GM18909 (cell line): ENCODE measurements at regions not wholly inside any gene's neighbourhood (a gene's known extent, or its start where the extent isn't known, plus 50 kb on each side); places are given as distances from the start of the nearest gene placed in this dataset.
"Not testable (repeated sequence)": the region's sequence is repeated elsewhere in the genome, so short reads cannot be mapped to it uniquely, and the experiment has no call there.

Source experiments
- ATAC-seq: cut with Tn5 transposase; IDR thresholded peaks from one replicate; pipeline ENCODE4 v1.9.1; 2021; ENCODE audit warnings: mild to moderate bottlenecking; ENCODE audit not compliant: unreplicated experiment, poor library complexity

DNA sequence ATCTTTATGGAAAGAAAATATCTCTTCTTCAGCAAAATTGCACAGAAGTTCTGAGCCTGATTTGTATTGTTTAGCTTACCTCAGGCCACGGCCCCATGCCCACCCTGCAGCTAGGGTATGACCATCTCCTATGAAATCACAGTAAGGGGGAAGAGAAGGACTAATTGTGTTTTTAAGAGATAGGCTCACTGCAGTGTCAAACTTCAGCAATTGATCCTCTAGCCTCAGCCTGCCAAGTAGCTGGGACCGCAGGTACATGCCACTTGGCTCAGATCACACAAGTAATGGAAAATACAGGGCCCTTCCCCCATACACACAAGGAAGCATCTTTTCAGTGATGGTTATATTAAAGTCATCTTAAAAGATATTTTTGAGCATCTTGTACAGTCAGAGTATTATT, 60.0 kb downstream of the DMAC1 start:
- ATAC-seq: no peak

DNA sequence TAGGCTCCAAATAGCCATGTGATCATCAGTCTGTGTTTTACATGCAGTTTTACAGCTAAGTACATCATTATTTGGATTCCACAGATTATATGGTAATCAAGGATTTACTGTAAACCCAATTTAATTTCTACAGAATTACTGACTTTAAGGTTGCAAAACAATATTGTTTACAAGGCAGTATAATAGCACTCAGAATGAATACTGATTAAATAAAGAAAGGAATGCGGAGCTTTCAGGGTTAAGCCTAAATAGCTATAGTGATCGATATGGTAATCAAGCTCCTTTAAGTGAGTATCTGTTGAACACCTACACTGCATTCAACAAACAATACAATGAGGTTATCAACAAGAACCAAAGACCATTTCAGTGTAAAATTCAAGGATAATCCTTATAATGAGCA, 64.3 kb downstream of the DMAC1 start:
- no peak for ATAC-seq

- ATAC-seq: no peak
Measured at GRCh38 chr9:7730164-7730445, 69.5 kb downstream of the DMAC1 start.

DNA sequence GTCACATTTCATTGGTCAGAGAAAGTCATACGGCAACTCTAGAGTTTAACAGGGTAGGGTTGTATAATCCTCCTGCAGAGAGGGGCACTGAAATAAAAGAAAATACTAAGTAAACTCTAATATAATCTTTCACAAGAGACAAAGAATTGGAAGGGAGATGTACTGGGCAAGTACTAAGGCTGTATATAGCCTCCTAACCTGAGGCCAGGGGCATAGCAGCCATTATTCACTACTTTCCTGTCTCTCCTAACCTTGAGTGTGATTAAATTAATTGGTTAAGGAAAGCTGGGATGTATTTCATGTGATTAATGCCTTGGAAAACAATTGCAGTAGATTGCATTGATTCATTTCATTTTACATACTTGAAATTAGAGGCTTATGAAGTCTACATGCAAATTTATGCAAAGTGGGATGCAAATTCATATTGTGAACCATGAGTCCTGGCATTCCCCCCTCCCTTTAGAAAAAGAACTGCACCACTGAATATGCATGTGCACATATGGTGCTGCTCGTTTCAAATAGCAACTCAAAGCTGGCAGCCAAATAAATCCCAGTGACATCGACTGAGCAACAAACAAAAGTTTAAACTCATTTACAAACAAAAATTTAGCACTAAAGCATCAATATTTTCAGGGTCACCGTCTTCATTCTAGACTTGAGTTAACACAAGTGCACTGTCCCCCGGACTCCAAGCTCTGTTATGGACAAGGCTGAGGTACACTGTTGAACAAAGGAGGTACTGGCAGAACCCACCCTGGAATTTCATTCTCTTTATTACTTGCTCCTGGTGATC, 70.0 kb downstream of the DMAC1 start:
- ATAC-seq: no peak

DNA sequence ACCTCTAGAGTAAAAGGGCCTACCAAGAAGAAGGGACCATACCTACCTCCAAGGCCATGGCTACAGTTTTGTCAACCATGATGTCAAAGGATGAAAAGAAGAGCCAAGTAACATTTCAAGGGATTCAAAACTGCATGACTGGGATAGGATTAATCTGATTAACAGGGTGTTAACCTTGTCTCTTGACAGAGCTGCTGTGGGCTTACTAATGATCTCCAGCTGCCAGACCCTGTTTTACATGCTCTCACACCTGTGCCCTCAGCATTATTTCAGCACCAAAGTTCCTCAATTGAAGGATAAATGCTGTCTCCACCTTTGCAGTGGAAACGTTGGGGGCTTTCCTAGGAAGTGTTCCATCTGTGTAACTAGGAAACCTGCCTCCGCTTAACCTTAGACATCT, 78.3 kb downstream of the DMAC1 start:
- ATAC-seq: no peak

- ATAC-seq: not testable (repeated sequence)
Measured at GRCh38 chr9:7713088-7713487, 86.5 kb downstream of the DMAC1 start.

GRCh38 chr9:7710686-7711085, 88.9 kb downstream of the DMAC1 start:
- no peak for ATAC-seq

GRCh38 chr9:7707934-7708333, 91.6 kb downstream of the DMAC1 start:
- no peak for ATAC-seq

DNA sequence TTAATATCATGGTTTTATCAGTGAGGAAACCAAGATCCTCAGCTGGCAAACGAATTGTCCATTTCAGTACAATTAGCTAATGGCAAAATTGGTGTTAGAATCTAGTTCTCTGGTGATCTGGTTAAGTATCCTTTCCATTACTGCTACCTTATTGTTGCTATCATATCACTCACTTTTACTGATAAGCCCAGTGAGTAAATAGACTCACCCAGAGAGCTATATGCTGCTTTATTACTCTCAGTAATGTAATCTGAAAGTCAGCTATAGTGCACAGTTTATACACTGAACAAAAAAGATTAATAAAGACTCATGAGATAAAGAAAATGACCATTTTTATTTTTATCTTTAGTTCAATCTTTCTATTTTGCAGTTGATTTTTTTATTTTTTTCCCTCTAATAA, 95.0 kb downstream of the DMAC1 start:
- no peak for ATAC-seq

DNA sequence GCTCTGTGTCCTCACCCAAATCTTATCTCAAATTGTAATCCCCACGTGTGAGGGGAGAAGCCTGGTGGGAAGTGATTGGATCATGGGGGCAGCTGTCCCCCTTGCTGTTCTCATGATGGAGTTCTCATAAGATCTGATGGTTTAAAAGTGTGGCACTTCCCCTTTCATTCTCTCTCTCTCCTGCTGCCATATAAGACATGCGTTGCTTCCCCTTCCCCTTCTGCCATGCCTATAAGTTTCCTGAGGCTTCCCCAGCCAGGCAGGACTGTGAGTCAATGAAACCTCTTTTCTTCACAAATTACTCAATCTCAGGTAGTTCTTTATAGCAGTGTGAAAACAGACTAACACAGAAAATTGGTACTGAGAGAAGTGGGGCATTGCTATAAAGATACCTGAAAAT, 107.7 kb downstream of the DMAC1 start:
- ATAC-seq: no peak

DNA sequence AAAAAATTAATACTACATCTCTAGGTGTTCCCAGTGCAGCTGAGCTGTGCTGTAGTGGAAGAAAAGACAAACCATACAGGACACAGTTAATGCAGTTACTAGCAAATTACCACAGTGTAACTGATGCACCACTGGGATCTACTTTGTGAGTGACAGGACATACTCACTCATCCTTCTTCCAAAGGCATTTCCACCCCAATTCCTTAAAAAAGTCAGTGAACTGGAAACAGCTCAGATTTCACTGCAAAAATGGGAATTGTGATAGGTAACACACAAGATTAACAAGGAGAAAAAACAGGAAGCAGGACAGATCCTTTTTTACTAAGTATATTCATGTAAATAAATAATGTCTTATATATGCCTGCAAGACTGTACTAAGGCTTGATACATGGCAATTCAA, 109.6 kb downstream of the DMAC1 start:
- ATAC-seq: no peak

DNA sequence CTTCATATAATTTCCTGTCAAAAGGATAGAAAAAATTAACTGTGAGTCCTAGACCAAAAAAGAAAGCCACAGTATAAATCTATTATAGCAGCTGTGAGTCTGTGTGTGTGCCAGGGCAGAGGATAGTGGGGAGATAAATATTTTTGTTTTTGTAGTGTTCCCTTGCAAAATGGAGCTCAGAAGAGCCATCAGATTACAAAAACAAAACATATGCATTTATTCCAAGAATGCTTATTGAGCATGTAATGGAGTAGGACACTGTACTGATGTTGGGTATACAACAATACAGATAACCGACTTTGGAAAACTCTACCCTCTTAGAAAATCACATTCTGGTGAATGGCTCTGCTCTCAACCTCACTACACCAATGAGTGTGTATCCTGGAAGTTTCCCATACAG, 111.0 kb downstream of the DMAC1 start:
- no peak for ATAC-seq

GRCh38 chr9:7676609-7677156, 122.9 kb downstream of the DMAC1 start:
- ATAC-seq: no peak

- no peak for ATAC-seq
Measured at GRCh38 chr9:7671847-7672246, 127.7 kb downstream of the DMAC1 start.

- no peak for ATAC-seq
Measured at GRCh38 chr9:7668541-7668940, 131.0 kb downstream of the DMAC1 start.

GRCh38 chr9:7665874-7666273, 133.7 kb downstream of the DMAC1 start:
- no peak for ATAC-seq

DNA sequence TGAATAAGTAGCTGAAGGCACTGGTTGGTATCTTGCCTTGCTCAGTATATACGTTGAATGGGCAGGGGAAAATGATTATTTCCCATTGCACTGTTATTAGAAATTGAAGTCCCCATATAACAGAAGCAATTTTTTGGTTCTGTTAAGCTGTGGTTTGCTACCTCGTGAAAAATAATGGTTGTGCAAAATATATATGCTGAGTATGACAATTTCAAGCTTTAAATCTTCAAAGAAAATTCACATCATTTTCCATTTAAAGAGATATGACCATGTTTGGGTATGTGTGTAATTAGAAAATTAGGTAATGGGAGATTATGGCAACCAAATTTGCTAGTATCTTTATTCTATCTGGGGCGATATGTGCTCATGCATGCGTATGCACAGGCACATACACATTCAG, 139.8 kb downstream of the DMAC1 start:
- no peak for ATAC-seq

GRCh38 chr9:7656636-7657035, 142.9 kb downstream of the DMAC1 start:
- ATAC-seq: no peak

DNA sequence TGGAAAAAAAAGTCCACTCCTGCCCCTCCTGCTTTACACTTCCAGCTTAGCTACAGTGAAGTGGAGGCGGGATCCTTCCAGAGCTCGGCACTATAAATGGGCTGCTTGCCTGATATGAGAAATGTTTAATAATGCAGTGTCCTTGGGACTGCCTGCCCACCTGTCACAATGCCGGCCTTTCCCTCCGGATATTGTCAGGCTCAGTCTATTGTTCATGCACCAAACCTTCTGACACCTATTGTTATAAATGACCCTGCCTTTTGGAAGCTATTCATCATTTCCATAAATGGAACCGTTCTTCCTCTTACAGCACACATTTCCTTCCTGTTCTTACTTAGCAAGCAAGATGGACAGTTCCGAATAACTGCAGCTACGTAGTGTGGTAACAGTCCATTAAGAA, 146.3 kb downstream of the DMAC1 start:
- no peak for ATAC-seq

- no peak for ATAC-seq
Measured at GRCh38 chr9:7640231-7640630, 159.3 kb downstream of the DMAC1 start.

DNA sequence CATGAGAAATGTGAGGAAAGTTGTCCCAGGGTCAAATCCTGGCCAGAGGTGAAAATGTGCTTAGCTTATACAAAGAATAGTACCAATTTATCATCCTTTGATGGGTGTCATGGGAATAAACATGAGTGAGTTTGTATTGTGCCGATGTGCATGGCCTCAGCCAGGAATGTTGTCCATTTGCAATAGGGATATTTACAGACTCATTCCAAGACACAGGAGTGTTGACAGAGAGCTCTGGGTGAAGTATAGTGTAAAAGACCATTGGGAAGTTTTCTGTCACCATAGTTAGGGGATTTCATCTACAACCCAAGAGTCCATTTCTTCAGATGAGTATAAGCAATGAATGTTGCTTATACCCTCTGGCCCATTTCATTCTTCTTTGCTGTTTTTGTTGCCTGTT, 160.1 kb downstream of the DMAC1 start:
- no peak for ATAC-seq

GRCh38 chr9:7636838-7637467, 162.6 kb downstream of the DMAC1 start:
- no peak for ATAC-seq
